ENCODE measurements at regions not wholly inside any gene's neighbourhood (a gene's known extent, or its start where the extent isn't known, plus 50 kb on each side); places are given as distances from the start of the nearest gene placed in this dataset.
"Not testable (repeated sequence)": the region's sequence is repeated elsewhere in the genome, so short reads cannot be mapped to it uniquely, and the experiment has no call there.

DNA sequence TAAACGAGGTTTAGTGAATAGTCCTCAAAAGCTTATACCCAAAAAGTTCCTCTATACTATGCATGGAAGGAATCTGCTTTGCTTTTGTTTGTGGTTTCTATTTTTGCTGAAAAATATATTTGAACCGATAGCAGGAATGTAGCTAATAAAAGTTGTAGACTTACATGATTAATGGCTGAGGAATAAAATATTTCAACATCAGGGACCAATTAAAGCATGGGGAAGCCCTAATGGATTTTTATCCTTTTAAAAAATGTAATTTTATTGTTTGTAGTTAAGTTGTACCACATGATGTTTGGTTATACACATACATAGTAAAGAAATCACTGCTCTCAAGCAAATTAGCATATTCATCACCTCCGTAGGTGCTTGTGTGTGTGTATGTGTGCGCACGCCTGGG, 295.3 kb upstream of the CNTN5 start:
- no peaks in the 10 kb centered on the region for H3K9me3 Mint-ChIP-seq
- H3K36me3 Mint-ChIP-seq, result no peaks in the 10 kb centered on the region

GRCh38 chr11:98728421-98728820, 292.3 kb upstream of the CNTN5 start:
- Mint-ChIP-seq H3K4me3 (no peak overlapping the region), H3K4me1 (no peaks in the 10 kb centered on the region), H3K9me3 (peaks cover 4% of the 10 kb centered on the region), H3K27me3 (no peaks in the 10 kb centered on the region), H3K27ac (no peak overlapping the region), H3K36me3 (no peaks in the 10 kb centered on the region)

More for the DNA sequence above, 295.3 kb upstream of the CNTN5 start:
- no peaks in the 10 kb centered on the region for H3K4me1 Mint-ChIP-seq
- no peaks in the 10 kb centered on the region for H3K27me3 Mint-ChIP-seq
- no peak overlapping the region for H3K27ac Mint-ChIP-seq
- no peak overlapping the region for H3K4me3 Mint-ChIP-seq

DNA sequence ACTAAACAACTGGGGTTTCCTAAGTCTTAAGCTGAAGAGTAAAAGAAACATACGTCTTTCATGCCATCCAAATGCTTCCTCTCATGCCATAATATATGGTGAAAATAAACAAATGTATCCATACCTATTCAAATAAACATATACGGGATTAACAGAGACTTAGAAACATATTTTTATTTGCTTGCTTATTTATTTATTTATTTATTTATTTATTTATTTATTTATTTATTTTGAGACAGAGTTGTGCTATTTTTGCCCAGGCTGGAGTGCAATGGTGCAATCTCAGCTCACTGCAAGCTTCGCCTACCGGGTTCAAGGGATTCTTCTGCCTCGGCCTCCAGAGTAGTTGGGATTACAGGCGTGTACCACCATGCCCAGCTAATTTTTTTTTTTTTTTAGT, 291.6 kb upstream of the CNTN5 start:
- no peaks in the 10 kb centered on the region for H3K4me1 Mint-ChIP-seq
- H3K36me3 Mint-ChIP-seq, result no peaks in the 10 kb centered on the region

DNA sequence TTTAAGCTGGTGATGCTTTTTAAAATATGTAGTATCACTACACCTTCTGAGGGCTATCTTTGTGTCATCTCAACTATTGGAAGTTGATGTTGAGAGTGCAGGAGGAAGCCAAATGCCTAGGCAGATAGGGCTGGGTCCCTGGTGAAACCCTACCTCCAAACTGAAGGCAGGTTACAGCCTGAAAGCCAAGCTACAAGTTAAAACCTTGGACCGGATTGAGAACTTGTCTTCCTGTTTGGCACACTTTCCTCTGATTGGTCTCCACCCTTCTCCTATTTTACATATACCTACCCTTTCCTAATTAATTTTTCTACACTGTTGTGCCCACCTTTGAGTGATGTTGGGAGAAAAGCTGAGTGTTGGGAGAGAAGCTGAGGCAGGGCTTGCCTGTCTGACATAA, 287.8 kb upstream of the CNTN5 start:
- no peaks in the 10 kb centered on the region for H3K27me3 Mint-ChIP-seq

More for the DNA sequence above, 291.6 kb upstream of the CNTN5 start:
- Mint-ChIP-seq H3K27me3 (no peaks in the 10 kb centered on the region), H3K4me3 (no peak overlapping the region), H3K9me3 (peaks cover 9% of the 10 kb centered on the region), H3K27ac (no peak overlapping the region)

GRCh38 chr11:98733378-98733777, 287.4 kb upstream of the CNTN5 start:
- not testable (repeated sequence) for H3K36me3 Mint-ChIP-seq, H3K4me1 Mint-ChIP-seq, H3K27me3 Mint-ChIP-seq, H3K4me3 Mint-ChIP-seq, H3K27ac Mint-ChIP-seq, H3K9me3 Mint-ChIP-seq

More for the DNA sequence above, 287.8 kb upstream of the CNTN5 start:
- no peak overlapping the region for H3K4me3 Mint-ChIP-seq
- H3K9me3 Mint-ChIP-seq, result peaks cover 9% of the 10 kb centered on the region
- no peaks in the 10 kb centered on the region for H3K4me1 Mint-ChIP-seq
- no peak overlapping the region for H3K27ac Mint-ChIP-seq
- H3K36me3 Mint-ChIP-seq, result no peaks in the 10 kb centered on the region

GRCh38 chr11:98734686-98735085, 286.1 kb upstream of the CNTN5 start:
- no peaks in the 10 kb centered on the region for H3K4me1 Mint-ChIP-seq
- H3K27ac Mint-ChIP-seq, result no peak overlapping the region
- peaks cover 9% of the 10 kb centered on the region for H3K9me3 Mint-ChIP-seq
- no peaks in the 10 kb centered on the region for H3K27me3 Mint-ChIP-seq
- no peak overlapping the region for H3K4me3 Mint-ChIP-seq
- H3K36me3 Mint-ChIP-seq, result no peaks in the 10 kb centered on the region

- no peak overlapping the region for H3K4me3 Mint-ChIP-seq
- no peaks in the 10 kb centered on the region for H3K27me3 Mint-ChIP-seq
- no peak overlapping the region for H3K27ac Mint-ChIP-seq
These were observed 283.9 kb upstream of the CNTN5 start for GRCh38 chr11:98736833-98737232.

DNA sequence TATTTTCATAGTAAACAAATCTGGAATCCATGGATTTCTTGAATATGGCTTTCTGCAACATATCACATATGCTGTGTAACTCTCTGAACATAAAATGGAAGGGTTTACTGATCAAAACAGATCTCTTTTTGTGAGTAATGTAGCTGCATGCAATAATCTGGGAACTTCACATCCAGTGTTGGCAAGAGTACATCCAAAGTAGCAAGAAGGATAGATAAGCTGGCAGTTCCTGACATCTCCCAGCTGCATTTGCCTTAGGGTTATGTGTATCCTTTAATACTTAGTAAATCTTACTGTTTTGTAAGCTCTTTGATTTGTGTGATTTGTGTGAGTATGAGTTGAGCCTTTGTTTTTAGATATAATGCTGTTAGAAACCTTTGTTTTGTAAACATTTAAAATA, 280.4 kb upstream of the CNTN5 start:
- peaks cover 11% of the 10 kb centered on the region for H3K9me3 Mint-ChIP-seq
- no peaks in the 10 kb centered on the region for H3K4me1 Mint-ChIP-seq
- no peaks in the 10 kb centered on the region for H3K27me3 Mint-ChIP-seq
- H3K4me3 Mint-ChIP-seq, result no peak overlapping the region
- H3K27ac Mint-ChIP-seq, result no peak overlapping the region
- no peaks in the 10 kb centered on the region for H3K36me3 Mint-ChIP-seq

More at GRCh38 chr11:98736833-98737232, 283.9 kb upstream of the CNTN5 start:
- no peaks in the 10 kb centered on the region for H3K36me3 Mint-ChIP-seq
- peaks cover 15% of the 10 kb centered on the region for H3K9me3 Mint-ChIP-seq
- no peaks in the 10 kb centered on the region for H3K4me1 Mint-ChIP-seq

DNA sequence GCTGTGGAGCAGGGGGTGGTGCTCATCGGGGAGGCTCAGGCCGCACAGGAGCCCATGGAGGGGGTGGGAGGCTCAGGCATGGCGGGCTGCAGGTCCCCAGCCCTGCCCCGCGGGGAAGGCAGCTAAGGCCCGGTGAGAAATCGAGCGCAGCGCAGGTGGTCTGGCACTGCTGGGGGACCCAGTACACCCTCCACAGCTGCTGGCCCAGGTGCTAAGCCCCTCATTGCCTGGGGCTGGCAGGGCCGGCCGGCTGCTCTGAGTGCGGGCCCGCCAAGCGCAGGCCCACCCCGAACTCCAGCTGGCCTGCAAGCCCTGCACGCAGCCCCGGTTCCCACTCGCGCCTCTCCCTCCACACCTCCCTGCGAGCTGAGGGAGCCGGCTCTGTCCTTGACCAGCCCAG, 257.3 kb upstream of the CNTN5 start:
- H3K27me3 Mint-ChIP-seq, H3K4me1 Mint-ChIP-seq, H3K36me3 Mint-ChIP-seq, H3K4me3 Mint-ChIP-seq, H3K27ac Mint-ChIP-seq: not testable (repeated sequence)
- H3K9me3 Mint-ChIP-seq, result peaks cover 15% of the 10 kb centered on the region

GRCh38 chr11:98766903-98767302, 253.8 kb upstream of the CNTN5 start:
- H3K27me3 Mint-ChIP-seq, result no peaks in the 10 kb centered on the region
- H3K4me1 Mint-ChIP-seq, result no peaks in the 10 kb centered on the region
- H3K9me3 Mint-ChIP-seq, result no peaks in the 10 kb centered on the region
- no peaks in the 10 kb centered on the region for H3K36me3 Mint-ChIP-seq
- H3K4me3 Mint-ChIP-seq, result no peak overlapping the region
- no peak overlapping the region for H3K27ac Mint-ChIP-seq

DNA sequence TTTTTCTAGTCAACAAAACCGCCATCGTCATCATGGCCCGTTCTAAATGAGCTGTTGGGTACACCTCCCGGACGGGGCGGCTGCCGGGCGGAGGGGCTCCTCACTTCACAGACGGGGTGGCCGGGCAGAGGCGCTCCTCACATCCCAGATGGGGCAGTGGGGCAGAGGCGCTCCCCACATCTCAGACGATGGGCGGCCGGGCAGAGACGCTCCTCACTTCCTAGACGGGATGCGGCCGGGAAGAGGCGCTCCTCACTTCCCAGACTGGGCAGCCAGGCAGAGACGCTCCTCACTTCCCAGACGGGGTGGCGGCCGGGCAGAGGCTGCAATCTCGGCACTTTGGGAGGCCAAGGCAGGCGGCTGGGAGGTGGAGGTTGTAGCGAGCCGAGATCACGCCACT, 250.7 kb upstream of the CNTN5 start:
- H3K9me3 Mint-ChIP-seq, H3K4me3 Mint-ChIP-seq, H3K4me1 Mint-ChIP-seq, H3K27ac Mint-ChIP-seq, H3K36me3 Mint-ChIP-seq, H3K27me3 Mint-ChIP-seq: not testable (repeated sequence)

DNA sequence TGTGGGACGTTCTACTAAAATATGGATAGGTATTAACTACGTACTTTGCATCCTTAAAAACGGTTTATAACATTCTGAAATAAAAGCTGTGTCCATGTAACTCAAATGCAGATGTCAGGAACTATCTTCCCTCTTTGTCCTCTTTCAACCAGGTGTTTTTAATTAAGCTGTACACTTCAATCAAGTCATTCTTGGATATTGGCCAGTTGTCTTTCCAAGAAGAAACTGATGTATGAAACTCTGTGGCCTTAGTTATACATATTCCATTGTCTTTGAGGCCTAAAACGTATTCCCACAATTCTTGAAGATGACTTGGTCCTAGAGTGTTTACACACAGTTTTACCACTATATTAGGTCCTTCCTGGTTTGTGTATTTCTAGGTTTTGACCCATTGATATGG, 249.0 kb upstream of the CNTN5 start:
- no peaks in the 10 kb centered on the region for H3K4me1 Mint-ChIP-seq
- no peak overlapping the region for H3K4me3 Mint-ChIP-seq
- H3K27me3 Mint-ChIP-seq, result no peaks in the 10 kb centered on the region
- no peak overlapping the region for H3K27ac Mint-ChIP-seq
- no peaks in the 10 kb centered on the region for H3K36me3 Mint-ChIP-seq
- H3K9me3 Mint-ChIP-seq, result peaks cover 7% of the 10 kb centered on the region

DNA sequence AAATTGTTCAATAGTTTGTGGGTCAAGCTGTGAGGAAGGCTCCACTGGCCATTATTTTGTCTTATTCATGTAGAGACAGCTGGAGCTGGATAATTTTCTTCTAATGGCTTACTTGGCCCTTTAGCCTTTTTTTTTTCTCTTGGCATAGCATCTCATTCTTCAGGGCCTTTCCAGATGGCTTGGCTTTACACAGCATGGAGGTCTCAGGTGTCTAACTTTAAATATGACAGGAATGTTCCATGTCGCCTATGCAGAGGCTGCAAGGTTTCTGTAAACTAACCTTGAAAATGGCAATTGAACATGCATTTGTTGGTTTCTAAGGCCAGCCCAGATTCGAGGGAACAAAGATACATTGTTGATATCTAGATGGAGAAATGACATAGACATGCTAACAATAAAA, 247.9 kb upstream of the CNTN5 start:
- Mint-ChIP-seq H3K36me3 (no peaks in the 10 kb centered on the region), H3K4me1 (no peaks in the 10 kb centered on the region), H3K27ac (no peak overlapping the region), H3K4me3 (no peak overlapping the region), H3K27me3 (no peaks in the 10 kb centered on the region), H3K9me3 (peaks cover 7% of the 10 kb centered on the region)

GRCh38 chr11:98793276-98793675, 227.5 kb upstream of the CNTN5 start:
- H3K4me1 Mint-ChIP-seq, result no peaks in the 10 kb centered on the region
- peaks cover 10% of the 10 kb centered on the region for H3K9me3 Mint-ChIP-seq
- no peaks in the 10 kb centered on the region for H3K27me3 Mint-ChIP-seq
- no peak overlapping the region for H3K4me3 Mint-ChIP-seq
- H3K27ac Mint-ChIP-seq, result no peak overlapping the region
- H3K36me3 Mint-ChIP-seq, result no peaks in the 10 kb centered on the region

GRCh38 chr11:98798333-98798732, 222.4 kb upstream of the CNTN5 start:
- H3K4me3 Mint-ChIP-seq, result no peak overlapping the region

DNA sequence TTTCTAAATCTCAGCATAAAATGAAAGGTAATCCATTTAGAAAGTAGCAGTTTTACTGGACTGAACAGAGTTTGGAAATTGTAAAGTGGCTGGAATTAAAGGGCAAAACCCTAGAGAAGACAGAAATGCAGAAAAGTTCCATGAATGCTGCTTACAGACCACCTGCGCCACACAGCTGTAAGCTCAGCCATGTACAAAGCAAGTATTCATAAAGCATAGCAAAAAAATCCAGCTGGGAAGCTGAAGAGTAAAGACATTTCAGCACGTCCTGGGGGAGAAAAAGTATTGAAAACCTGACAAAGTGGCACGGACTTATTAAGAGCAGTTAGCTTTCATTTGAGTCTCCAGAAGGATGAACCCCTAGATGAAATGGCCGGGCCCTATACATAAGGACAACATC, 220.1 kb upstream of the CNTN5 start:
- Mint-ChIP-seq H3K9me3 (no peaks in the 10 kb centered on the region), H3K4me3 (no peak overlapping the region), H3K27me3 (no peaks in the 10 kb centered on the region), H3K4me1 (no peaks in the 10 kb centered on the region), H3K27ac (no peak overlapping the region), H3K36me3 (no peaks in the 10 kb centered on the region)

More at GRCh38 chr11:98798333-98798732, 222.4 kb upstream of the CNTN5 start:
- Mint-ChIP-seq H3K36me3 (no peaks in the 10 kb centered on the region), H3K27me3 (no peaks in the 10 kb centered on the region), H3K4me1 (no peaks in the 10 kb centered on the region), H3K27ac (no peak overlapping the region), H3K9me3 (peaks cover 10% of the 10 kb centered on the region)

GRCh38 chr11:98828986-98829708, 191.6 kb upstream of the CNTN5 start:
- H3K4me1 Mint-ChIP-seq, result no peaks in the 10 kb centered on the region
- no peaks in the 10 kb centered on the region for H3K36me3 Mint-ChIP-seq
- no peaks in the 10 kb centered on the region for H3K27me3 Mint-ChIP-seq

More at GRCh38 chr11:98828986-98829708, 191.6 kb upstream of the CNTN5 start:
- no peak overlapping the region for H3K27ac Mint-ChIP-seq
- H3K9me3 Mint-ChIP-seq, result no peaks in the 10 kb centered on the region
- H3K4me3 Mint-ChIP-seq, result no peak overlapping the region

Data from activated naive CD4-positive, alpha-beta T cell treated with anti-CD3 and anti-CD28 coated beads, Interleukin-2, amount 50 U/mL, for 24 hours (primary cell).